GM12878 (cell line): ENCODE measurements at regions not wholly inside any gene's neighbourhood (a gene's known extent, or its start where the extent isn't known, plus 50 kb on each side); places are given as distances from the start of the nearest gene placed in this dataset.

Source experiments
- ATAC-seq: fragments of 200-7000 bp; cut with Tn5 transposase; 3 replicates; pipeline ENCODE4 v1.9.1; 2020; ENCODE audit warnings: mild to moderate bottlenecking, moderate library complexity
- BruUV-seq: library from RNA; stranded (reverse); fragments of 400-500 nt; replicated peaks from 2 replicates; lab custom pipeline; 2021; lab: Mats Ljungman, UMichigan
- CTCF ChIA-PET: fragments of 300-600 bp; sonication (Branson Sonifier 250); formaldehyde crosslinking; extraction: SDS; loops from one replicate; lab custom pipeline; 2021; ENCODE audit warnings: inconsistent platforms; lab: Yijun Ruan, JAX
- POLR2A ChIA-PET: fragments of 350-600 bp; formaldehyde crosslinking; extraction: SDS; loops from one replicate; lab custom pipeline; 2021; ENCODE audit warnings: inconsistent platforms; lab: Charles Lee
- RAD21 ChIA-PET: fragments of 300-600 bp; sonication (Branson Sonifier 250); formaldehyde crosslinking; loops from one replicate; lab custom pipeline; 2023; ENCODE audit warnings: antibody characterized with exemption; ENCODE audit not compliant: unreplicated experiment; lab: Charles Lee
- SMC1A ChIA-PET: fragments of 300-600 bp; sonication (Branson Sonifier 250); formaldehyde crosslinking; loops from one replicate; lab custom pipeline; 2023; ENCODE audit not compliant: unreplicated experiment, uncharacterized antibody; lab: Charles Lee
- DNase-seq: peaks from one replicate; pipeline ENCODE4 v3.0.0-alpha.2; 2011; ENCODE audit warnings: low read depth, low spot score
- FAIRE-seq: peaks from 3 replicates; lab custom pipeline; 2011; peaks lifted over from hg19 to GRCh38; lab: Jason Lieb, UNC
- H2AFZ ChIP-seq: 2 replicates; pipeline ENCODE4 v1.6.0; 2011; ENCODE audit warnings: low read depth, low read length, control low read depth; ENCODE audit not compliant: control insufficient read depth
- H3K27ac ChIP-seq: 2 replicates; pipeline ENCODE4 v1.5.1; 2011; ENCODE audit warnings: control low read depth; ENCODE audit not compliant: control insufficient read depth, insufficient read depth
- H3K27me3 ChIP-seq, 2 experiments: replicated peaks in 1 of 2; 2 replicates each; pipeline versions ENCODE4 v1.6.0 to v1.6.1; 2011; ENCODE audit warnings: low read length in 1 of 2; ENCODE audit not compliant: control insufficient read depth in 2 of 2, insufficient read depth in 2 of 2
- H3K36me3 ChIP-seq, 2 experiments: 2 replicates each; pipeline ENCODE4 v1.5.1; 2011; ENCODE audit warnings: low read length in 1 of 2; ENCODE audit not compliant: control insufficient read depth in 2 of 2, insufficient read depth in 2 of 2
- H3K4me1 ChIP-seq: 2 replicates; pipeline ENCODE4 v1.6.1; 2011; ENCODE audit warnings: mild to moderate bottlenecking, low read length, moderate library complexity, mixed read lengths; ENCODE audit not compliant: control insufficient read depth, insufficient read depth
- H3K4me2 ChIP-seq: 2 replicates; pipeline ENCODE4 v1.6.0; 2011; ENCODE audit warnings: control low read depth; ENCODE audit not compliant: control insufficient read depth, insufficient read depth
- H3K4me3 ChIP-seq: fragments of 200-600 bp; sonication (generic); 2 replicates; pipeline ENCODE4 v1.5.1; 2016
- H3K79me2 ChIP-seq: 2 replicates; pipeline ENCODE4 v1.6.0; 2011; ENCODE audit warnings: low read length; ENCODE audit not compliant: control insufficient read depth, insufficient read depth
- H3K9ac ChIP-seq: 2 replicates; pipeline ENCODE4 v1.8.0; 2011; ENCODE audit warnings: low read length, control low read depth, mixed read lengths; ENCODE audit not compliant: control insufficient read depth, insufficient read depth
- H3K9me3 ChIP-seq: replicated peaks from 3 replicates; pipeline ENCODE4 v1.5.1; 2011; ENCODE audit warnings: mild to moderate bottlenecking, low read length; ENCODE audit not compliant: control insufficient read depth, insufficient read depth
- H4K20me1 ChIP-seq: 2 replicates; pipeline ENCODE4 v1.6.0; 2011; ENCODE audit not compliant: control insufficient read depth, insufficient read depth
- ATF2 ChIP-seq: IDR thresholded peaks from 2 replicates; pipeline ENCODE4 v1.6.1; 2012; ENCODE audit warnings: low read length, inconsistent platforms
- CHD4 ChIP-seq: fragments of 200-600 bp; sonication (generic); IDR thresholded peaks from 2 replicates; pipeline ENCODE4 v1.6.1; 2016; ENCODE audit warnings: mild to moderate bottlenecking
- RAD51 ChIP-seq: fragments of 450-650 bp; IDR thresholded peaks from 2 replicates; pipeline ENCODE4 v1.6.1; 2016; ENCODE audit warnings: moderate library complexity, mild to moderate bottlenecking, inconsistent platforms
- WGBS: methylation state at CpG from one replicate; pipeline ENCODE4 v1.1.6; 2016; ENCODE audit warnings: low lambda C conversion rate; ENCODE audit not compliant: insufficient replicate concordance, insufficient coverage; ENCODE audit errors: missing lambda C conversion rate; 5-methylcytosine and 5-hydroxymethylcytosine counted together
- in situ Hi-C: fragments of 300-500 bp; cut with MboI; formaldehyde crosslinking; loops from 9 replicates; pipeline ENCODE4 v1.14.3; 2018; ENCODE audit warnings: mixed read lengths
- intact Hi-C: fragments of 100-400 bp; cut with micrococcal nuclease; formaldehyde crosslinking; loops from one replicate; pipeline ENCODE4 v1.14.2; 2022; ENCODE audit not compliant: unreplicated experiment

GRCh38 chr2:106336108-106336507 lies 132.1 kb downstream of the RGPD3 start:
- BruUV-seq, result no TSS peak
- ChIA-PET CTCF (no interaction called here), SMC1A (no interaction called here), RAD21 (no interaction called here), POLR2A (no interaction called here)
- Histone ChIP-seq H2AFZ (no peak overlapping the region), H3K9me3 (no peaks in the 10 kb centered on the region), H3K4me2 (no peak overlapping the region), H3K27ac (no peak overlapping the region), H3K9ac (no peak overlapping the region), H3K36me3 (no peaks in the 10 kb centered on the region), H4K20me1 (no peaks in the 10 kb centered on the region), H3K4me1 (no peaks in the 10 kb centered on the region), H3K27me3 (no peaks in the 10 kb centered on the region), H3K4me3 (no peak overlapping the region), H3K79me2 (no peaks in the 10 kb centered on the region)
- FAIRE-seq (no peak), DNase-seq (no peak), ATAC-seq (no peak)
- WGBS, result 69% methylated on average over 4 of the region's 4 CpGs
- in situ Hi-C loops (no loop called here), intact Hi-C loops (no loop called here)
- TF ChIP-seq CHD4, result no peak
- TF ChIP-seq RAD51, result no peak

- ChIA-PET CTCF (no interaction called here), RAD21 (no interaction called here)
Measured at GRCh38 chr2:106334802-106335201, 133.4 kb downstream of the RGPD3 start.

More at GRCh38 chr2:106334802-106335201, 133.4 kb downstream of the RGPD3 start:
- H3K4me1 ChIP-seq, result no peaks in the 10 kb centered on the region
- BruUV-seq, result no TSS peak
- H3K27me3 ChIP-seq, result no peaks in the 10 kb centered on the region
- no peak overlapping the region for H3K27ac ChIP-seq
- no peak for TF ChIP-seq ATF2
- DNase-seq, result no peak
- no peak overlapping the region for H3K4me2 ChIP-seq
- ChIA-PET POLR2A (no interaction called here), SMC1A (no interaction called here)
- no peaks in the 10 kb centered on the region for H3K9me3 ChIP-seq
- ATAC-seq, result no peak
- H4K20me1 ChIP-seq, result no peaks in the 10 kb centered on the region
- no peak for FAIRE-seq
- 57% methylated on average over 4 of the region's 4 CpGs for WGBS
- no peaks in the 10 kb centered on the region for H3K79me2 ChIP-seq
- H3K36me3 ChIP-seq, result no peaks in the 10 kb centered on the region
- H3K9ac ChIP-seq, result no peak overlapping the region
- no peak overlapping the region for H2AFZ ChIP-seq
- in situ Hi-C loops (no loop called here), intact Hi-C loops (no loop called here)
- no peak overlapping the region for H3K4me3 ChIP-seq
